NOMO-1 (cell line): ENCODE measurements at regions not wholly inside any gene's neighbourhood (a gene's known extent, or its start where the extent isn't known, plus 50 kb on each side); places are given as distances from the start of the nearest gene placed in this dataset.
"Not testable (repeated sequence)": the region's sequence is repeated elsewhere in the genome, so short reads cannot be mapped to it uniquely, and the experiment has no call there.

ENCODE experiments used
- DNase-seq, 2 experiments: peaks; one replicate each; lab custom pipeline; 2025; ENCODE audit not compliant: unreplicated experiment in 2 of 2; lab: John Stamatoyannopoulos, UW

GRCh38 chr16:27600381-27600780 lies 50.4 kb downstream of the KATNIP start:
- no peak for DNase-seq

- DNase-seq: no peak
Observed at GRCh38 chr16:27602103-27602502, 52.2 kb downstream of the KATNIP start.

- DNase-seq: peak; percentile 1 to 25
Observed at GRCh38 chr16:27605500-27606106, 55.7 kb downstream of the KATNIP start.

- DNase-seq: no peak
Observed at GRCh38 chr16:27611340-27611739, 61.4 kb downstream of the KATNIP start.

GRCh38 chr16:27613238-27613791 lies 63.4 kb downstream of the KATNIP start:
- DNase-seq: no peak

- no peak for DNase-seq
Observed at GRCh38 chr16:27617665-27618064, 67.7 kb downstream of the KATNIP start.

GRCh38 chr16:27618165-27618564 lies 68.2 kb downstream of the KATNIP start:
- DNase-seq: no peak

- DNase-seq: no peak
Observed at GRCh38 chr16:27618606-27619327, 68.8 kb downstream of the KATNIP start.

GRCh38 chr16:27620541-27620940 lies 70.6 kb downstream of the KATNIP start:
- DNase-seq: no peak

GRCh38 chr16:27624154-27625049 lies 74.5 kb downstream of the KATNIP start:
- no peak for DNase-seq

GRCh38 chr16:27625050-27625697 lies 75.2 kb downstream of the KATNIP start:
- DNase-seq: no peak

- DNase-seq: no peak
Observed at GRCh38 chr16:27627136-27627535, 77.2 kb downstream of the KATNIP start.

GRCh38 chr16:27628241-27628942 lies 78.4 kb downstream of the KATNIP start:
- DNase-seq: no peak

- DNase-seq: not testable (repeated sequence)
Observed at GRCh38 chr16:27628943-27629462, 79.1 kb downstream of the KATNIP start.

- DNase-seq: no peak
Observed at GRCh38 chr16:27632216-27632615, 82.3 kb downstream of the KATNIP start.

GRCh38 chr16:27633221-27633620 lies 83.3 kb downstream of the KATNIP start:
- no peak for DNase-seq

GRCh38 chr16:27633721-27634120 lies 83.8 kb downstream of the KATNIP start:
- DNase-seq: no peak

- DNase-seq: no peak
Observed at GRCh38 chr16:27634779-27635178, 84.8 kb downstream of the KATNIP start.

GRCh38 chr16:27636453-27637240 lies 86.7 kb downstream of the KATNIP start:
- no peak for DNase-seq
